SK-MEL-5 (cell line): ENCODE measurements at regions not wholly inside any gene's neighbourhood (a gene's known extent, or its start where the extent isn't known, plus 50 kb on each side); places are given as distances from the start of the nearest gene placed in this dataset.

Experiments
- DNase-seq: peaks from one replicate; pipeline ENCODE4 v3.0.0-alpha.2; 2016; ENCODE audit warnings: low read depth, low spot score
- in situ Hi-C: cut with HindIII; loops from 2 replicates; pipeline ENCODE4 v1.10.0; 2016; ENCODE audit warnings: low sequenced_read_pairs, high pct_unique_total_duplicates, low pct_unique_long_range_greater_than_20kb

- in situ Hi-C loops, result no loop called here
- no peak for DNase-seq
Observed at GRCh38 chr9:105959531-105959930, 265.2 kb downstream of the TMEM38B start.

DNA sequence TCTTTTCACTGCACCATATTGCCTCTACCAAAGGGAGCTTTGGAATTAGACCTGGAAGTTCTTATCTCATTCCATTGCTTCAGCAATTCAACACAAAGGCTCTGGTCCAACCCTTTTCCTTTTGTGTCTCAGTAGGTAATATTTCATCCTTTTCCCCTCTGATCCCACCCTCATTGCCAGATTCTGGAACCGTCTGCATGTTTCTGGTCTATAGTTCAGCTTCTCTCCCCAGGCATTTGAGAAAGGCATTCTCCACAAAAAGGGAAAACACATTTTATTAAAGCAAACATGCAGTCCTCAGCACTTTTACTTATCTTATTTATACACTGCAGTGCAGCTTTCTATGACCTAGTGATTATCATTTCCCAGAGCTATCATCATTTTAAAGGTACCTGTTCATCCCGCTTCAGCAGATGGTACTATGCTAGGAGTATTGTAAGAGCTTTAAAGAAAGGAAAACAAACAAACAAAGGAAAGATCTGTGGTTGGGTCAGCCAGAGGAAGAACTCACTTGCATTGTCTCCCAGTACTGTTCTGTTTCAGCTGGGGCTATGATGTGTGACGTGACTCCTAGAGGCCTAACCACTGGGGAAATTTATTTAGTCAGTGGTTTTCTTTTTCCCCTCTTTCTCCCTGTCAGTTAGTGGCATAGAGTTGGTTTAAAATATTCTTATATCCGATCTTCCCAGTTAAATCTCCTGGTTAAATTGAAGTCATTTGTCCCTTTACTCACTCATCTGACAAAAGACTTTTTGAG is 269.2 kb downstream of the TMEM38B start:
- no peak for DNase-seq
- in situ Hi-C loops, result no loop called here

GRCh38 chr9:105964156-105964555 is 269.8 kb downstream of the TMEM38B start:
- in situ Hi-C loops, result no loop called here

DNA sequence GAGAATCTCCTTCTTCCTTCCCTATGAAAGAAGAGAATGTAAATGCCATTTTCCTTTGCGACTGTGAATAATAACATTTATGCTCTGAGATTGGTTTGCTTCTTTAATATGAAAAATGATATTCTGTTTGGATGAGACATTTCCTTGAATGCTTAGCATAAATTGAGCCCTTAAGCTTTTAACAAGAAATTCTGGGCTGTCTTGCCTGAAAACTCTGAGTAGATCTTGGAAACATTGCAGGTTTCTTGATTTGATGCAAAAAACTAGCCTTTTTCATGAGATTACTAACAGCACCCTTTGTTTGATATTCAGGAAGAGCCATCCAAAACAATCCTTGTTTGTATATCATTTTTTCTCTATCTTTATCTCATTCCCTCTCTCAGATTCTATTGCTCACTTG is 272.5 kb downstream of the TMEM38B start:
- no peak for DNase-seq
- in situ Hi-C loops, result no loop called here

More at GRCh38 chr9:105964156-105964555, 269.8 kb downstream of the TMEM38B start:
- DNase-seq, result no peak

DNA sequence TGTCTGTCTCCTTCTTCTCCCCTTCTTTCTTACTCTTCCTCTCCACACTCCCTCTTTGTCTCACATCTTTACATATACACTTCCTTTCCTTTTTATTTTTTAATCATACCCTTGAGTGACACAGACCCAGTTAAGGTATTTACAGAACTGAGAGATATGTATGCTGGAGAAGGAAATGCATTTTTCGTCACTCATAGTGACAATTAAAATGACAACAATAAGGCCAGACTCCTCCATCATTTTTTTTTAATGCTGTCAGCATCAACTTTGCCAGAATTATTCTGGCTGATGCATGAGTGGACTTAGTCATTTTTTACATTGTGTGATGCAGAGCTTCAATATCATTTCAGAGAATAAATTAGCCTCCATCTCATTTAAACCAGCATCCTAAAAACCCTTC is 272.9 kb downstream of the TMEM38B start:
- in situ Hi-C loops, result no loop called here
- no peak for DNase-seq

- in situ Hi-C loops, result no loop called here
- DNase-seq, result peak; percentile 70
Observed at GRCh38 chr9:105967797-105968196, 273.5 kb downstream of the TMEM38B start.

DNA sequence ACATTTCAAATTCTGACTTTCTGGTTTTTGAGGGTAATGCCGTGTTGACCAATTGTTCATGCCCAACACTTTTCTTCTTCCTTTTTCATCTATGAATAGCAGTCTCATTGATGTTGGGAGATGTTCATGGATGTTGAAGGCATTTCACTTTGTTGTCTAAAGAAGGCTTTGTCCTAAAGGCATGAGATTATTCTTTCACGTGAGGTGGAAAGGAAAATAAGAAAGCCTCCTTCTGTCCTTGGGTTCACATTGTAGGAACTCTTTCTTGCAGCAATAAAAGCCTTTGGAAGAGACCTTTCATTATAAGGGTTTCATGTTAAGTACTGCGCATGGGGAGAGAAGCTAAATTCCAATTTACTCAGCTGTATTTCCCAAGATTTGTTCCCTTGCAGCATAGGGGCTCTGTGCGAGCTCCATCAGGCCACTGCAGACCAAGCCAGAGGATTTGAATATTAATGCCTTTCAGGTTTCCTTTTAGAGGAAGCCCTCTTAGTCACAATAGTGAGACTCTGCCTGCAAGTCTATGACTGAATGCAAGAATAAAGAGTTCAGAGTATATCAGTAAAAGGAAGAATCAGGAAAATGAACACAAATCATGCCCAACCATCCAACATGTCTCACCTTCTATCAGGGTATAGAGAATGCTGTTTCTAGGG is 274.6 kb downstream of the TMEM38B start:
- in situ Hi-C loops, result no loop called here
- DNase-seq, result peak; percentile 57

DNA sequence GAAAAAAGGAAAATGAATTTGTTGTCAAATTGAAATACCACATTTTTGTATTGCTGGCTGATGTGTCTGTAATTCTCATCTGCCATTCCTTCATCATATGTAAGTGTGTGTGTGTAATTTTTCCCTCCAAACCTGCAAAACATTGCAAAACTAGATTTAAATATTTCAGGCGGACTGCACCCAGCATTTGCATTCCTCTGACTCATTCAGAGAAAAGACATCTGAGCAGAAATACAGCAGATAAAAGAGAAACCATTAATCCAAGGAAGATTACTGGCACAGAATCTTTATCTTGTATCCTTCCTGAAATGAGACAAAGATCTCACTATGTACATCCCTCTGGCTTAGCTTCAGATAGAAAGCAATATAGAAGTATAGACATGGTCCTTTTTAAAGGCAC is 275.3 kb downstream of the TMEM38B start:
- in situ Hi-C loops, result no loop called here
- peak; percentile 40 for DNase-seq

GRCh38 chr9:105971986-105972385 is 277.6 kb downstream of the TMEM38B start:
- DNase-seq, result no peak
- in situ Hi-C loops, result no loop called here

DNA sequence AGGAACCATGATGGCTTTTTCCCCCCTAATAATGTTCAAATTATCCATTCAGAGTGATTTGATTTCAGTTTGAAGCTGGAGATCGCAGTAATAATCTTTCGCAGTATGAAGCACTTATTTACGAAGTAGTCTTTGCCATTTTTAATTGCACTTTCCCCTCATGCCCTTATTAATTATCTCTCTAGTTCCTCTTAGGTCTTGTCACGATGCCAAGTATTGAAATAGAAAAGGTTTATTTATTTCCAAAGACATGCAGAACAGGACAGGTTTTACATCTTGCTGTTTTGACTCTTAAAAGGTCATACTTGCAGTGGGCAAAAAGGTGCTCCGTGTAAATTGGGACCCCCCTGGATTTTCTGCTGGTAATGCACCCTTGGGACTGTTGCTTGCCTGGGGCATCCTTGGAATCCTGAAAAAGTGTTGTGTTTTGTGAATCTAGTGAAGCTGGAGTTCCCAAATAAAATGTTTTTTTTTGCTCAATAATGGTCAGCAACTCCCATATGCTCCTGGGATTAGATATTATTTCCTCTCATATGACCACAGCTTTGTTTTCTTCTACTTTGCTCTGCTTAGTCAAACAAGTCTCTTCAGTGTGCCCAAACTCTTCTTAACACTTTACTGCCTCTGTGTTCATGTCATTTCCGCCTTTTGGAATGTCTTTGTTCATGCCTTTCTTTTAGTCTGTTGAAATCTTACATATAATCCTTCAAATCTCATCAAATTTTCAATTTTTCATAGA is 278.3 kb downstream of the TMEM38B start:
- DNase-seq, result peak; percentile 57
- in situ Hi-C loops, result no loop called here

DNA sequence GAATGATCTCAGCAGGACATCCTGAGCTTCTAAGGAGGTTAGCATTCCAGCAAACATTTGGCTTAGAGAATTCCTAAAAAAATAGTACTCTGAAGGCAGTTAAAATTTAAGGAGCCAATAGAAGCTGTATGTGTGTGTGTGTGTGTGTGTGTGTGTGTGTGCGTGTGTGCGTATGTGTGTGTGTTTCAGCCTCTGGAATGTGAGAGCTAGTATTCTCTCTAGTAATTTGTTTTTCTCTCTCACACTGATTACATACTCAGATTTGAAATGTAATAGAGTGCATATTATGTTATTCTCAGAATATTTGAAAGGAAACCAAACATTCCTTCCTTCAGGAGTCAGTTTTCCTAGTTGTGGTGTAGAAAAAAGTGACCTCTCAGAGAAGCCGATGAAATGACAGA is 279.6 kb downstream of the TMEM38B start:
- in situ Hi-C loops, result no loop called here
- DNase-seq, result no peak

DNA sequence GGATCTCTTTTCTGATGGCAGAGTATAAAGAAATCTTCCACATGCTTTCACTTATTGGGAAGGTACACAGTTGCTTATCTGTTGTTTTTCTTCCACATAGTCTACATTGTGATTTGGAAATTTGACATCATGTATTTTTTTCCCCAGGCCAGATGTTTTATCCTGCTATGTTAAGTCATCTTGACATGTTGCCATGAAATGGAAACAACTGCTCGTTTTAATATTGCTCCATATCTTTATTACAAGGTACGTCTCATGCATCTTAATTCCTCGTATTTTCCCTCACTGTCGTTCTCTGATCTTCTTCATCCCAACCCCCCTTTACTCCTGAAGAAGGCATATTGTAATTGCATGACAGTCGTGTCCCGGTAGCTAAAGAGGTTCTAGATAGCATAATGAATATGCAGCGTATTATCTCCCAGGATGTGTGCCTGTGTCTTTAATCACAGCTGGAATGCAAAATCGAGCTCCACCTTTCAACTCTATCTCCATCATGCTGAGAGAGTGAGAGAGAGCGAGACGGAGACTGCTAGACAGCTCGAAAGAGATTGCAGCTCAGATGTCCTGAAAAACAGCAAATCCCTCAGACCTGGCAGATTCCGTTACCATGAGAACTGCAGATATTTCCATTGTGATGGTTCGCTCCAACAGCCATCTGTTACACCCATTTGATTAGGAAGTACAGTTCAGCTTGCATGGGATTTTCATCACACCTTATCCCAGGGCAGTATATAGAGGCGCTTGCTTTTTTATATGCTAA is 281.7 kb downstream of the TMEM38B start:
- DNase-seq, result no peak
- in situ Hi-C loops, result no loop called here

DNA sequence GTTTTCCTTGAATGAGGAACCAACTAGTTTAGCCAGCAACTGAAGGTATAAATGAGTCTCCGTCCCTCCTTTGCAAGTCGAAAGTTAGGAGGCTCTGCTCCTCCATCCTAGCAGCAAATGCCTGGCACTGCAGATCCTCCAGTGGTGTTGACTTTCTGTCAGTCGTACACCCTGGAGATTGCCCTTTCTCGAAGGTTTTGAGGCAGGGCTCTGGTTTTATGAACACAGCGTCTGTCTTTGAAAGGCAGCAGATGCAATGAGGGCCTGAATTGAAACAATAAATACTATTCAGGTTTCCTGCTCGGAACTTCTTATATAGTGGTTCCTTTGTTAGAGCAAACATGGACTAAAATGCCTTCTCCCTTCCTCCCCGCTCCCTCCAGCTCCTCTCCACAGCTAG is 284.0 kb downstream of the TMEM38B start:
- in situ Hi-C loops, result no loop called here
- DNase-seq, result peak; percentile 98

DNA sequence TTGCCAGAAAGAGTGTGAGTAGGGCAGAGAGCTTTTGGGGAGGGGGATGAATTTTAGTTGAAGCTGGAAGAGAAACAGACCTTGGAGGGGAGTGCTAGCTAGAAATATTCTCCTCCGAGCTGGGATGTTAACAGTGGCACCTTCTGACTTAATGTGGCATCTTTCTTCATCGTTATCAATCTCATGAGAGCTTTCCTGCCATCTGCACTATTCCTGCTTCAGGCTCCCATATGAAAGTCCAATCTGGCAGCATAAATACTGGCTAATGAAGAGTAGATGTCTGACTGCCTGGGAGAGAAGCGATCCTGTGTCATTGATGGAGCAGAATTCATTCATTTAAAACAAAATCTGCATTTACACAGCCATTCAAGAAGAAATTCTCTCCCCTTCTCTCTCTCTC is 284.5 kb downstream of the TMEM38B start:
- no peak for DNase-seq
- in situ Hi-C loops, result no loop called here

GRCh38 chr9:105979290-105979689 is 284.9 kb downstream of the TMEM38B start:
- DNase-seq, result peak; percentile 80
- in situ Hi-C loops, result no loop called here

- in situ Hi-C loops, result no loop called here
- no peak for DNase-seq
Observed at GRCh38 chr9:105984714-105985113, 290.4 kb downstream of the TMEM38B start.

- in situ Hi-C loops, result no loop called here
- DNase-seq, result peak; percentile 59
Observed at GRCh38 chr9:105993116-105993854, 298.9 kb downstream of the TMEM38B start.
